GM21528 (cell line): ENCODE measurements at regions not wholly inside any gene's neighbourhood (a gene's known extent, or its start where the extent isn't known, plus 50 kb on each side); places are given as distances from the start of the nearest gene placed in this dataset.
"Not testable (repeated sequence)": the region's sequence is repeated elsewhere in the genome, so short reads cannot be mapped to it uniquely, and the experiment has no call there.

Experiments
- ATAC-seq: cut with Tn5 transposase; IDR thresholded peaks from one replicate; pipeline ENCODE4 v1.9.1; 2021; ENCODE audit warnings: mild to moderate bottlenecking, moderate library complexity; ENCODE audit not compliant: unreplicated experiment, low FRiP score

GRCh38 chr6:26172608-26172968 is 85.4 kb downstream of the HFE start:
- ATAC-seq, result peak; percentile 28

DNA sequence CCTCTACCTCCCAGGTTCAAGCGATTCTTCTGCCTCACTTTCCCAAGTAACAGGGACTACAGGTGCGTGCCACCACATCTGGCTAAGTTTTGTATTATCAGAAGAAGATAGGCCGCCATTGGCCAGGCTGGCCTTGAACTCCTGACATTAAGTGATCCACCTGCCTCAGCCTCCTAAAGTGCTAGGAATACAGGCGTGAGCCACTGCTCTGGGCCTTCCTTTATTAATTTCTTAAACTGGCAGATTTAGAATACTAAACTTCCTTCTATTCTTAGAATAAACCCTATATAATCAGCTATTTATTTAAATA is 86.6 kb downstream of the HFE start:
- no peak for ATAC-seq

DNA sequence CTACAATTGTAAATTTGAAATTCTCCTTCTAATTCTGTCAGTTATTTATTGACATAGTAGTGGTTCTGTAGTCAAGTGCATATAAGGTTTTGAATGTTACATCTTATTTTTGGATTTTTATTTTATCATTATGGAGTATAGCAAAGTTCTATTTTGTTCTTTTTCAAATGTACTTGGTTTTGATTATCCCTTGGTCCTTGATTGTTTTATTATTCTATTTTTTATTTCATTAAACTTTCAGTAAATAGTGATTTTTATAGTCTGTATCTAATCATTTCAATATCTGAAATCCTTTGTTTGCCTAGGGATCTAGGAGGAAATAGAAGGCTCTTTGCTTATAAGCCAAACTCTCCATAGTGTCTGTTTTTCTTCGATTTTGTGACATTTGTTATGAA is 87.8 kb downstream of the HFE start:
- no peak for ATAC-seq

DNA sequence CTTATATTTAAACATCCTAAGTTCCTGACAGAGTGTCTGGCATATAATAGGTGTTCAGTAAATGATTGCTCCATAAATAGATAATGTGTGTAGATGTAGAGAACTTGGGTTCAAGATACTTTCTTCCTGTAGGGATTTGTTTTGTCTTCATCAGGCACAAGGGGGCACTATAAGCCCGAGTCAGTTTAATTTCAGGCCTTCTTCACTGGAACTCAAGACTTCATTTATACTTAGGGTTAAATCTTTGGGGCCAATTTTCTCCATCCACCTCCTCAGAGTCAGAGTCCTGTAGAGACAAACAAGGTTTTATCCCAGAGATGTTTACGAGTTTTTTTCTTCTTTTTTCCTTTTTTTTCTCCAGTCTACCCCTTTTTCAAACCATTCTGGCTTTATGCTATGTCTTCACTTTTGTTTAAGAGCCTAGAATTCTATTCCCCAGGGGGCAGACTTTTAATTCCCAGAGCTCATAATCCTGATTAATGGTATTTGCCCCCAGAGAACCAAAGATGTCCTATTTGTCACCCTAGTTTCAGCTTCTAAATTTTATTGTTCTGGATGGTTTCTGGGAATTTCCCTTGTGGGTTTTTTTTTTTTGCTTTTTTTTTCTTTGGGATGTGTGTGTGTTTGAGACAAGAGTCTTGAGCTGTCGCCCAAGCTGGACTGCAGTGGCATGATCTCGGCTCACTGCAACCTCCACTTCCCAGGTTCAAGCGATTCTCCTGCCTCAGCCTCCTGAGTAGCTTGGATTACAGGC is 88.4 kb downstream of the HFE start:
- no peak for ATAC-seq

DNA sequence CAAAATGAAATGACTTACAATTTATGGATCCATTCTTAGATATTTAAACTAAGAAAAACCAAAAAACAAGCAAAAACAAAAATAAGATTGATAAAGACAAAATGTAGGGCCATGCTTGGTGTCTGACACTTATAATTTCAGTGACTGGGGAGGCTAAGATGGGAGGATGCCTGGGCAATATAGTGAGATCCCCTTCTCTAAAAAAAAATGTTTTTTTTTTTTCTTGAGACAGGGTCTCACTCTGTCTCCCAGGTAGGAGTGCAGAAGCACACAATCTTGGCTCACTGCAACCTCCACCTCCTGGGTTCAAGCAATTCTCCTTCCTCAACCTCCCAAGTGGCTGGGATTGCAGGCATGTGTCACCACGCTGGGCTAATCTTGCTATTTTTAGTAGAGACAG is 92.4 kb downstream of the HFE start:
- no peak for ATAC-seq

GRCh38 chr6:26180346-26180745 is 93.1 kb downstream of the HFE start:
- no peak for ATAC-seq

GRCh38 chr6:26183237-26183580 is 96.0 kb downstream of the HFE start:
- ATAC-seq, result no peak

DNA sequence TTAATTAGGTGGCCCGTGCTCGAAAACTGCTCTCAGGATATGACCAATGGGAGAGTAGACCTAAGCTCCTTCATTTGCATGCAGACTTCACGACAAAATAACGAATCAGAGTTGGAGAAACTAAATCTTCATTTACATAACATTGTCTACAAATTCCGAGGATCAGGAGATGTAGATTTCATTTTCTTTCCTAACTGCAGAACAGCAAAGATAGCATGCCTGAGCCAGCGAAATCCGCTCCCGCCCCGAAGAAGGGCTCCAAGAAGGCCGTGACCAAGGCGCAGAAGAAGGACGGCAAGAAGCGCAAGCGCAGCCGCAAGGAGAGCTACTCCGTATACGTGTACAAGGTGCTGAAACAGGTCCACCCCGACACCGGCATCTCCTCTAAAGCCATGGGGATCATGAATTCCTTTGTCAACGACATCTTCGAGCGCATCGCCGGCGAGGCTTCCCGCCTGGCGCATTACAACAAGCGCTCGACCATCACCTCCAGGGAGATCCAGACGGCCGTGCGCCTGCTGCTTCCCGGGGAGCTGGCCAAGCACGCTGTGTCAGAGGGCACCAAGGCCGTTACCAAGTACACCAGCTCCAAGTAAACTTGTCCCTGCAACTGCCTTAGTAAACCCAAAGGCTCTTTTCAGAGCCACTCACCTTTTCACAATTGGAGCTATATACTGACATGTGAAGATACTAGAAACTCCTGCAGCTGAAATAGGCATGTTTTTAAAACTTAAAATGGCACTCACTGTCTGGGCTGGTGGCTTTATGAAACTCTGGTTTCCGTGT is 96.5 kb downstream of the HFE start:
- no peak for ATAC-seq

GRCh38 chr6:26184367-26184891 is 97.2 kb downstream of the HFE start:
- no peak for ATAC-seq

GRCh38 chr6:26185004-26185403 is 97.8 kb downstream of the HFE start:
- no peak for ATAC-seq

DNA sequence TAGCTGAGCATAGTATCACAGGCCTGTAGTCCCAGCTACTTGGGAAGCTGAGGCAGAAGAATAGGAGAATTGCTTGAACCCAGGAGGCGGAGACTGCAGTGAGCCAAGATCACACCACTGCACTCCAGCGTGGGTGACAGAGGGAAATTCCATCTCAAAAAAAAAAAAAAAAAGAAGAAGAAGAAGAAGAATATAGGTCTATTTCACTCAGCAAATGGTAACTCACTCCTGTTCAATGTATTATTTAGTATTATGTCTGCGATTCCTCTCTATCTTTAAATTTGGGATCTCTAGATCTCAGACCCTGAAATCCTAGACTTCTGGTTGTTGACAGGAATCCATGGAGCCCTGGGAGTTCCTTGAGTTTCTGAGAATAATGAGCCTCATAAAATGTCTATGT is 98.6 kb downstream of the HFE start:
- no peak for ATAC-seq

- no peak for ATAC-seq
These were observed 99.4 kb downstream of the HFE start for GRCh38 chr6:26186652-26187051.

DNA sequence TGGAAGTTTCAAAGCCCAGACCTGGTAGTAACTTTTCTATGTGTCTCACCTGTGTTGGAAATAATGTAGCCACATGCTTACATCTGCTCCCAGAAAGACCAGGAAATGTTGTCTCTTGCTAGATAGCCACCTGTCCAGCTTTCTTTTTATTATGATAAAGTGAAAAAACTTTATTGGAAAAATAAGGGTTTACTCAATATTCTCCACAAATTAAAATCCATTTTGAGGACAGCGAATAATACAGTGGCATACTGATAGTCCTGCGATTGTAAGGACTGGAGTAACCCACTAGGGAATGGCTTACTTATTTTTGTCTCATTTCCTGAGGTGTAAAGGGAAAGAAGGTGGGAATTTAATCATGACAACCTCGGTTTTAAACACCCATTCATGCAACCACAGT is 100.1 kb downstream of the HFE start:
- ATAC-seq, result no peak

DNA sequence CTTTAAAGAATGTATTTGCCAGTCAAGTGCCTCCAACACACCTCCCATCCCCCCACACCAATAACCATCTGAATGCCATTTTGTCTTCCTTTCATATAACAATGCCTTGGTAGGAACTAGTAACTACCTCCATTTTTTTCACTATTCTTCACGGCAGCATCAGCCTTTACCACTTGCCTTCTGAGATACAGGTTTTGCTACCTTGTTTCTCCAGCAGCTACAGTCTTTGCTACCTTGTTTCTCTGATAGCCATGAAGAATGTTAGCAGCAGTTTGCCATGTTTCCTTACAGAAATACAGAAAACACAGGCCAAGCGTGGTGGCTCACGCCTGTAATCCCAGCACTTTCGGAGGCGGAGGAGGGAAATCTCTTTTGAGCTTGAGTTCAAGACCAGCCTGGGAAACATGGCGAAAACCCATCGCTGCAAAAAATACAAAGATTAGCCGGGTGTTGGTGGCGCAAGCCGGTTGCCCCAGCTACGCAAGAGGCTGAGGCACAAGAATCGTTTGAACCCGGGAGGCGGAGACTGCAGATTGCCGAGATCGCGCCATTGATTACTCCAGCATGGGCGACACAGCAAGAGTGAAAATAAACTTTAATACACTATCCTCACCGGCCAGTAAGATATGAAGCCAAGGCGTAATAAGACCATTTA is 100.9 kb downstream of the HFE start:
- ATAC-seq, result no peak

- not testable (repeated sequence) for ATAC-seq
These were observed 104.3 kb downstream of the HFE start for GRCh38 chr6:26191512-26191911.

- no peak for ATAC-seq
These were observed 106.5 kb downstream of the HFE start for GRCh38 chr6:26193467-26194328.

GRCh38 chr6:26194329-26194701 is 107.1 kb downstream of the HFE start:
- no peak for ATAC-seq

- no peak for ATAC-seq
These were observed 107.7 kb downstream of the HFE start for GRCh38 chr6:26194816-26195375.

GRCh38 chr6:26195376-26195923 is 108.2 kb downstream of the HFE start:
- no peak for ATAC-seq
